ENCODE measurements at regions not wholly inside any gene's neighbourhood (a gene's known extent, or its start where the extent isn't known, plus 50 kb on each side); places are given as distances from the start of the nearest gene placed in this dataset.

- Histone ChIP-seq H3K4me2 (replicated peaks; ENCODE audit: extremely low read depth, low read length, poor library complexity, severe bottlenecking) (no peak overlapping the region), H3K9me3 (replicated peaks in 1 of 2; ENCODE audit: control insufficient read depth in 1 of 2, insufficient read depth in 1 of 2, low read length in 2 of 2) (no peaks in the 10 kb centered on the region), H3K27ac (ENCODE audit: low read depth in 1 of 2, low read length in 2 of 2) (no peak overlapping the region), H4K20me1 (ENCODE audit: insufficient read depth, low read length) (no peaks in the 10 kb centered on the region), H3K79me2 (ENCODE audit: insufficient read depth, low read length) (no peaks in the 10 kb centered on the region), H3K36me3 (replicated peaks in 1 of 2; ENCODE audit: control insufficient read depth in 1 of 2, insufficient read depth in 2 of 2, low read length in 2 of 2) (no peaks in the 10 kb centered on the region), H3K4me1 (ENCODE audit: control insufficient read depth in 1 of 2, insufficient read depth in 2 of 2, low read length in 2 of 2) (no peaks in the 10 kb centered on the region), H3K9ac (ENCODE audit: insufficient read depth, low read length, poor library complexity, severe bottlenecking) (no peak overlapping the region), H3K4me3 (replicated peaks in 1 of 3; ENCODE audit: low read depth in 2 of 3, low read length in 3 of 3) (no peak overlapping the region), H3K27me3 (ENCODE audit: control insufficient read depth in 2 of 2, insufficient read depth in 2 of 2, low read length in 2 of 2) (no peaks in the 10 kb centered on the region), H2AFZ (ENCODE audit: insufficient read depth, low read depth, low read length, poor library complexity, severe bottlenecking) (no peak overlapping the region)
- DNase-seq = no peak
- Mint-ChIP-seq H3K27ac (peak overlapping the region in 1 of 7 donors; percentile 5), H3K4me3 (no peak overlapping the region), H3K36me3 (no peaks in the 10 kb centered on the region), H3K27me3 (ENCODE audit: low read depth in 3 of 3) (no peaks in the 10 kb centered on the region), H3K4me1 (no peaks in the 10 kb centered on the region), H3K9me3 (no peaks in the 10 kb centered on the region)
- TF ChIP-seq, protein P1, sequence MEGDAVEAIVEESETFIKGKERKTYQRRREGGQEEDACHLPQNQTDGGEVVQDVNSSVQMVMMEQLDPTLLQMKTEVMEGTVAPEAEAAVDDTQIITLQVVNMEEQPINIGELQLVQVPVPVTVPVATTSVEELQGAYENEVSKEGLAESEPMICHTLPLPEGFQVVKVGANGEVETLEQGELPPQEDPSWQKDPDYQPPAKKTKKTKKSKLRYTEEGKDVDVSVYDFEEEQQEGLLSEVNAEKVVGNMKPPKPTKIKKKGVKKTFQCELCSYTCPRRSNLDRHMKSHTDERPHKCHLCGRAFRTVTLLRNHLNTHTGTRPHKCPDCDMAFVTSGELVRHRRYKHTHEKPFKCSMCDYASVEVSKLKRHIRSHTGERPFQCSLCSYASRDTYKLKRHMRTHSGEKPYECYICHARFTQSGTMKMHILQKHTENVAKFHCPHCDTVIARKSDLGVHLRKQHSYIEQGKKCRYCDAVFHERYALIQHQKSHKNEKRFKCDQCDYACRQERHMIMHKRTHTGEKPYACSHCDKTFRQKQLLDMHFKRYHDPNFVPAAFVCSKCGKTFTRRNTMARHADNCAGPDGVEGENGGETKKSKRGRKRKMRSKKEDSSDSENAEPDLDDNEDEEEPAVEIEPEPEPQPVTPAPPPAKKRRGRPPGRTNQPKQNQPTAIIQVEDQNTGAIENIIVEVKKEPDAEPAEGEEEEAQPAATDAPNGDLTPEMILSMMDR (IDR thresholded peaks at IDR 0.05) = no peak
- WGBS (ENCODE audit: insufficient coverage) = 96% methylated on average over 8 of the region's 13 CpGs
- intact Hi-C loops (cut with micrococcal nuclease) = no loop called here
Measured at GRCh38 chr13:44219577-44220548, 153.8 kb upstream of the SERP2 start.

DNA sequence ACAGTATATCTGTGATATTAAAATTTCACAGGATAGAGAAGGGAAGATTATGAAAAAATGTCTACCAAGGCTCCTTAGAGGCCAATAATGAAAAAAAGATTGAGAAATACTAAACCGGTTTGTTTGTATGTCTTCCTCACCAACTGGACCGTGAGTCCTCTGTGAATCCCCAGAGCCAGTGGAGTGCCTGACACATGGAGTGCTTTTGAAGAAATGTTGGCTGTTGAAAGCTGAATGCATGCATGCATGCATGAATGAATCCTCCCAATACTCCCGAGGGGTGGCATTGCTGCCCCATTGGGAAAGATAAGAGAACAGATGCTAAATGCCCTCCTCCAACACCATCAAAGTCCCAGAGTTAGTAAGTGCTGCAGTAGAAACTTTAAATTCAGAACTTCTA is 152.7 kb upstream of the SERP2 start:
- no peaks in the 10 kb centered on the region for H3K79me2 ChIP-seq (ENCODE audit: insufficient read depth, low read length)
- Mint-ChIP-seq H3K4me3 (no peak overlapping the region), H3K4me1 (no peaks in the 10 kb centered on the region), H3K27ac (no peak overlapping the region), H3K36me3 (no peaks in the 10 kb centered on the region), H3K27me3 (ENCODE audit: low read depth in 3 of 3) (no peaks in the 10 kb centered on the region), H3K9me3 (peaks cover 0 to 2% (median 0%) of the 10 kb centered on the region in 7 donors)
- no peak overlapping the region for H2AFZ ChIP-seq (ENCODE audit: insufficient read depth, low read depth, low read length, poor library complexity, severe bottlenecking)
- H3K9ac ChIP-seq (ENCODE audit: insufficient read depth, low read length, poor library complexity, severe bottlenecking) = no peak overlapping the region
- no peaks in the 10 kb centered on the region for H3K9me3 ChIP-seq (replicated peaks in 1 of 2; ENCODE audit: control insufficient read depth in 1 of 2, insufficient read depth in 1 of 2, low read length in 2 of 2)
- WGBS (ENCODE audit: insufficient coverage) = 90% methylated on average over 2 of the region's 3 CpGs
- H3K27ac ChIP-seq (ENCODE audit: low read depth in 1 of 2, low read length in 2 of 2) = no peak overlapping the region
- no peak overlapping the region for H3K4me2 ChIP-seq (replicated peaks; ENCODE audit: extremely low read depth, low read length, poor library complexity, severe bottlenecking)
- H3K36me3 ChIP-seq (replicated peaks in 1 of 2; ENCODE audit: control insufficient read depth in 1 of 2, insufficient read depth in 2 of 2, low read length in 2 of 2) = no peaks in the 10 kb centered on the region
- no peak overlapping the region for H3K4me3 ChIP-seq (replicated peaks in 1 of 3; ENCODE audit: low read depth in 2 of 3, low read length in 3 of 3)
- TF ChIP-seq, protein P1 (IDR thresholded peaks at IDR 0.05) = no peak
- DNase-seq = no peak
- intact Hi-C loops (cut with micrococcal nuclease) = no loop called here
- H3K27me3 ChIP-seq (ENCODE audit: control insufficient read depth in 2 of 2, insufficient read depth in 2 of 2, low read length in 2 of 2) = no peaks in the 10 kb centered on the region
- H3K4me1 ChIP-seq (ENCODE audit: control insufficient read depth in 1 of 2, insufficient read depth in 2 of 2, low read length in 2 of 2) = no peaks in the 10 kb centered on the region
- no peaks in the 10 kb centered on the region for H4K20me1 ChIP-seq (ENCODE audit: insufficient read depth, low read length)
